ENCODE measurements at regions not wholly inside any gene's neighbourhood (a gene's known extent, or its start where the extent isn't known, plus 50 kb on each side); places are given as distances from the start of the nearest gene placed in this dataset.

DNA sequence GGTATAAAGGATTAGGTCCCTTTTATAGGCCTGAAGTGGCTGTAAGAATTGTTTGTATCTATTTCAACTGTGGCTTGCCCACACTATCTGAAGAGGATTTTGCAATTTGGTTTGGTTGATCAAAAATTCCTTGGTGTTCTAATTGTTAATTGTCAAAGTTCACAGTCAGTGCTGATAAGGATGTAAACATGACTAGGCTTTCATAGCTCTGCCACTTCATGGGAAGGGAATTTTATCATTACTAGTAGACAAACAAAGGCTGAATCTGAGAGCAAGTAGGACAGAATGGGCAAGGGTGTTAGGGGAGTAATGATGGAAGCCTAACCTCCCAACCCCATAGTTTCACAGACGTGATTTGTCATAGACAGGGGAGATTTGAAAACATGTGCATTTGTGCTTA, 1131.7 kb downstream of the SH3BGRL start:
- TF ChIP-seq, protein P1, sequence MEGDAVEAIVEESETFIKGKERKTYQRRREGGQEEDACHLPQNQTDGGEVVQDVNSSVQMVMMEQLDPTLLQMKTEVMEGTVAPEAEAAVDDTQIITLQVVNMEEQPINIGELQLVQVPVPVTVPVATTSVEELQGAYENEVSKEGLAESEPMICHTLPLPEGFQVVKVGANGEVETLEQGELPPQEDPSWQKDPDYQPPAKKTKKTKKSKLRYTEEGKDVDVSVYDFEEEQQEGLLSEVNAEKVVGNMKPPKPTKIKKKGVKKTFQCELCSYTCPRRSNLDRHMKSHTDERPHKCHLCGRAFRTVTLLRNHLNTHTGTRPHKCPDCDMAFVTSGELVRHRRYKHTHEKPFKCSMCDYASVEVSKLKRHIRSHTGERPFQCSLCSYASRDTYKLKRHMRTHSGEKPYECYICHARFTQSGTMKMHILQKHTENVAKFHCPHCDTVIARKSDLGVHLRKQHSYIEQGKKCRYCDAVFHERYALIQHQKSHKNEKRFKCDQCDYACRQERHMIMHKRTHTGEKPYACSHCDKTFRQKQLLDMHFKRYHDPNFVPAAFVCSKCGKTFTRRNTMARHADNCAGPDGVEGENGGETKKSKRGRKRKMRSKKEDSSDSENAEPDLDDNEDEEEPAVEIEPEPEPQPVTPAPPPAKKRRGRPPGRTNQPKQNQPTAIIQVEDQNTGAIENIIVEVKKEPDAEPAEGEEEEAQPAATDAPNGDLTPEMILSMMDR (IDR thresholded peaks at IDR 0.05), result no peak
- no peak for TF ChIP-seq POLR2A (IDR thresholded peaks at IDR 0.05)

Data from lower leg skin (tissue), 3 donors.